Smooth muscle cell (in vitro differentiated cells): ENCODE measurements at regions not wholly inside any gene's neighbourhood (a gene's known extent, or its start where the extent isn't known, plus 50 kb on each side); places are given as distances from the start of the nearest gene placed in this dataset.

Experiments used
- DNase-seq: peaks from one replicate; lab custom pipeline; 2025; ENCODE audit not compliant: unreplicated experiment; lab: John Stamatoyannopoulos, UW
- H2AFZ ChIP-seq: fragments of 200-600 bp; sonication (generic); 2 replicates; pipeline ENCODE4 v1.6.0; 2016; ENCODE audit warnings: antibody characterized with exemption, low read depth, mild to moderate bottlenecking
- H3F3A ChIP-seq: fragments of 200-600 bp; sonication (generic); 2 replicates; pipeline ENCODE4 v1.6.0; 2017; ENCODE audit warnings: antibody characterized with exemption, low read depth
- H3K27ac ChIP-seq: fragments of 200-600 bp; sonication (generic); 2 replicates; pipeline ENCODE4 v1.5.1; 2016; ENCODE audit warnings: low read depth, mild to moderate bottlenecking
- H3K27me3 ChIP-seq: fragments of 200-600 bp; sonication (generic); 2 replicates; pipeline ENCODE4 v1.6.1; 2016; ENCODE audit warnings: low read depth, mild to moderate bottlenecking
- H3K36me3 ChIP-seq: fragments of 200-600 bp; sonication (generic); 2 replicates; pipeline ENCODE4 v1.5.1; 2016; ENCODE audit warnings: low read depth
- H3K4me1 ChIP-seq: fragments of 200-600 bp; sonication (generic); 2 replicates; pipeline ENCODE4 v1.5.1; 2016; ENCODE audit warnings: low read depth
- H3K4me2 ChIP-seq: fragments of 200-600 bp; sonication (generic); 2 replicates; pipeline ENCODE4 v1.6.0; 2016; ENCODE audit warnings: mild to moderate bottlenecking
- H3K4me3 ChIP-seq: fragments of 200-600 bp; sonication (generic); 2 replicates; pipeline ENCODE4 v1.5.1; 2016; ENCODE audit warnings: mild to moderate bottlenecking
- H3K79me2 ChIP-seq: fragments of 200-600 bp; sonication (generic); 2 replicates; pipeline ENCODE4 v1.6.0; 2016; ENCODE audit warnings: low read depth, mild to moderate bottlenecking
- H3K9ac ChIP-seq: fragments of 200-600 bp; sonication (generic); 2 replicates; pipeline ENCODE4 v1.6.0; 2016; ENCODE audit warnings: low read depth
- H3K9me3 ChIP-seq: fragments of 200-600 bp; sonication (generic); replicated peaks from 2 replicates; pipeline ENCODE4 v1.5.1; 2016; ENCODE audit warnings: low read depth
- H4K20me1 ChIP-seq: fragments of 200-600 bp; sonication (generic); 2 replicates; pipeline ENCODE4 v1.6.0; 2016; ENCODE audit warnings: low read depth
- WGBS: methylation state at CpG from one replicate; pipeline ENCODE4 v1.1.7; 2016; ENCODE audit warnings: low lambda C conversion rate; 5-methylcytosine and 5-hydroxymethylcytosine counted together
- TF ChIP-seq, protein P1 (sequence below): fragments of 200-600 bp; sonication (generic); IDR thresholded peaks from 2 replicates; pipeline ENCODE4 v1.5.1; 2017; ENCODE audit warnings: borderline replicate concordance, mild to moderate bottlenecking, antibody characterized with exemption; ENCODE audit not compliant: insufficient read depth, poor library complexity, severe bottlenecking

DNA sequence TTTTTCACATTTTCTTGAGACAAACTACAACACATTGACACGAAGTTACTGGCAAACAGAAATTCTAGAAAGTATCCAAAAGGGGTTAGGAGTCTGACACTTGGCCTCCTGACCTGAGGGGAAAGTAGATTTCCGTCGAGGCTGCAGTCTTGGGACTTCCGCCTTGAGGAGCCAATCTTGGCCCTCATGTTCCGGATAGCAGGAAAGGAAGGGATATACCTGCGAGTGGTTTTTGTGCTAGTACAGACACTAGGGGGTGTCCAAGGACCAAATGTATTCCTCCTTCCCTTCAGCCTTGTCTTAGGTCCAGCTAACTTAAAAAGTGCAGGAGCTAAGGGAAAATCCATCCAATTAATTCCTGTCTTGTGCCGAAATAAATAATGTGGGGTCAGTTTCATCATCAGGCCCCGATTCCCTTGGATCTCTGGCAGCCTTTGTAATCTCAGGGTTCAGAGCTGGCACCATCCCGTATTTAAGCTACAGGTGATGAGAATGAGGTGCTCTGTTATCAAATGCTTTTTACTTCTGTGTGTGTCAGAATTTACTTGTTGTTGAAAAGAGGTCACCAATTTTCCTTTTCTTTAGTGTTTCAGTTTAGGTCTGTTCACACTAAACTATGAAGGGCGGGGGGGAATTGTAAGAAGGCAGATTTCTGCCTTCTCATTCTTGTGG, 330.2 kb upstream of the FANCL start:
- H4K20me1 ChIP-seq = no peaks in the 10 kb centered on the region
- H2AFZ ChIP-seq = peak overlapping the region; percentile 84
- peaks cover 8% of the 10 kb centered on the region for H3K4me1 ChIP-seq
- H3K4me3 ChIP-seq = no peak overlapping the region
- no peaks in the 10 kb centered on the region for H3K9me3 ChIP-seq
- H3K27ac ChIP-seq = no peak overlapping the region
- no peak overlapping the region for H3K9ac ChIP-seq
- H3K36me3 ChIP-seq = no peaks in the 10 kb centered on the region
- 30% methylated on average over 10 of the region's 10 CpGs for WGBS
- TF ChIP-seq, protein P1, sequence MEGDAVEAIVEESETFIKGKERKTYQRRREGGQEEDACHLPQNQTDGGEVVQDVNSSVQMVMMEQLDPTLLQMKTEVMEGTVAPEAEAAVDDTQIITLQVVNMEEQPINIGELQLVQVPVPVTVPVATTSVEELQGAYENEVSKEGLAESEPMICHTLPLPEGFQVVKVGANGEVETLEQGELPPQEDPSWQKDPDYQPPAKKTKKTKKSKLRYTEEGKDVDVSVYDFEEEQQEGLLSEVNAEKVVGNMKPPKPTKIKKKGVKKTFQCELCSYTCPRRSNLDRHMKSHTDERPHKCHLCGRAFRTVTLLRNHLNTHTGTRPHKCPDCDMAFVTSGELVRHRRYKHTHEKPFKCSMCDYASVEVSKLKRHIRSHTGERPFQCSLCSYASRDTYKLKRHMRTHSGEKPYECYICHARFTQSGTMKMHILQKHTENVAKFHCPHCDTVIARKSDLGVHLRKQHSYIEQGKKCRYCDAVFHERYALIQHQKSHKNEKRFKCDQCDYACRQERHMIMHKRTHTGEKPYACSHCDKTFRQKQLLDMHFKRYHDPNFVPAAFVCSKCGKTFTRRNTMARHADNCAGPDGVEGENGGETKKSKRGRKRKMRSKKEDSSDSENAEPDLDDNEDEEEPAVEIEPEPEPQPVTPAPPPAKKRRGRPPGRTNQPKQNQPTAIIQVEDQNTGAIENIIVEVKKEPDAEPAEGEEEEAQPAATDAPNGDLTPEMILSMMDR = peak; percentile 53
- H3K4me2 ChIP-seq = peak overlapping the region; percentile 66
- H3F3A ChIP-seq = peaks cover 23% of the 10 kb centered on the region
- no peaks in the 10 kb centered on the region for H3K79me2 ChIP-seq
- no peaks in the 10 kb centered on the region for H3K27me3 ChIP-seq
- DNase-seq = no peak

DNA sequence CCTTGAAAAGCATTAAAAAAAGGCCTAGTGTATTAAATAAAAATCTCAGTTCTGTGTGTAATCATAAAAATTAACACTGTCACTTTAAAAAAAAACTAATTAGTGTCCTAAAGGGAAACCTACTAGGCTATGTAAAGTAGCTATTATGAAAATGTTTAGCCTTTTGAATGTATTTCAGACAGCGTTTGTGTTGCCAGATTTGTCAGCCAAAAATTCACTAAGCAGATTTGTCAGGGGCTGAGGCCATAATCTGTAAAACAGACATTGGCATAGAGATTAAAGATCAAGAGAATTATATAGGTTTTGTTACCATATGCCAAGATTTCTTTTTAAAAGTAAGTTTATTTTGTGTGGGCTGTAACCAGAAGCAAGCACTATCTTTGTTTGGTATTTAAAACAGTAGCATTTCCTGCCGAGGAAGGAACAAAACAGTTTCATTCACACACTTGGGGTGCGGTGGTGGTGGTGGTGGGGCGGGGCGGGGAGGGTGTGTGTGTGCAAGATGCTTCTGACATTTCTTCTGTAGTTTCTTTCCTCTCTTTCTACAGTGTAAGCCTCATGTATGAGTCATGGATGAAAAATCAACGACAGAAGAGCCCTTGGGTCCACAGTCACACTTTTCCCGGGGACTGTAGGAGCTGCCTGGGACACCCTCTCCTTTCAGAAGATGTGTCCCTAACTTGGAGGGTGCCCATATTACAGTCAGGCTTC, 328.5 kb upstream of the FANCL start:
- peak overlapping the region; percentile 38 for H3K27ac ChIP-seq
- TF ChIP-seq, protein P1 = no peak
- no peaks in the 10 kb centered on the region for H4K20me1 ChIP-seq
- peaks cover 23% of the 10 kb centered on the region for H3F3A ChIP-seq
- H3K4me3 ChIP-seq = no peak overlapping the region
- no peaks in the 10 kb centered on the region for H3K79me2 ChIP-seq
- peak overlapping the region; percentile 35 for H3K4me2 ChIP-seq
- no peak overlapping the region for H2AFZ ChIP-seq
- H3K36me3 ChIP-seq = no peaks in the 10 kb centered on the region
- H3K27me3 ChIP-seq = no peaks in the 10 kb centered on the region
- H3K9me3 ChIP-seq = no peaks in the 10 kb centered on the region
- 23% methylated on average over 7 of the region's 7 CpGs for WGBS
- DNase-seq = no peak
- no peak overlapping the region for H3K9ac ChIP-seq
- peaks cover 8% of the 10 kb centered on the region for H3K4me1 ChIP-seq

DNA sequence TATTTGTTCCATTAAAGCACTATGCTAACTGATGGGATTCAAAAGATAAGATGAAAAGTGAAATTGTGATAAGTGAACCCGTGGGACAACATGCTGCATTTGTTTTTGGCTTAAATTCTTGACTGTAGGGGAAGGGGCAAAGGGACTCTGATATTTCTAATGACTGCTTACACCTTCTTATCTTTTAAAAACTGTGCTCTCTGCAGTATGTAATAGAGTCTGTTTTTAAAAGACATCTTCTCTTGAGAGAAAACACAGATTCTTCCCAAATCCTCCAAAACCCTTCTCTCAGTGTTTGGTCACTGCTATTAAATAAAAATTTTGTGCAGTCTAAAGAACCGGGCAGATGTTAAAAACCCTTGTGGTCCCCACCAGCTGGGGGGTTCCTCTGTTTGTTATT, 327.8 kb upstream of the FANCL start:
- H3K79me2 ChIP-seq = no peaks in the 10 kb centered on the region
- H3K9ac ChIP-seq = no peak overlapping the region
- no peak for DNase-seq
- peaks cover 8% of the 10 kb centered on the region for H3K4me1 ChIP-seq
- H3K27ac ChIP-seq = peak overlapping the region; percentile 38
- TF ChIP-seq, protein P1 = no peak
- WGBS = 22% methylated on average over 2 of the region's 2 CpGs
- peak overlapping the region; percentile 35 for H3K4me2 ChIP-seq
- H3K36me3 ChIP-seq = no peaks in the 10 kb centered on the region
- no peaks in the 10 kb centered on the region for H3K27me3 ChIP-seq
- H3F3A ChIP-seq = peaks cover 23% of the 10 kb centered on the region
- no peaks in the 10 kb centered on the region for H4K20me1 ChIP-seq
- no peak overlapping the region for H3K4me3 ChIP-seq
- no peaks in the 10 kb centered on the region for H3K9me3 ChIP-seq
- H2AFZ ChIP-seq = no peak overlapping the region
